ENCODE measurements at regions not wholly inside any gene's neighbourhood (a gene's known extent, or its start where the extent isn't known, plus 50 kb on each side); places are given as distances from the start of the nearest gene placed in this dataset.

DNA sequence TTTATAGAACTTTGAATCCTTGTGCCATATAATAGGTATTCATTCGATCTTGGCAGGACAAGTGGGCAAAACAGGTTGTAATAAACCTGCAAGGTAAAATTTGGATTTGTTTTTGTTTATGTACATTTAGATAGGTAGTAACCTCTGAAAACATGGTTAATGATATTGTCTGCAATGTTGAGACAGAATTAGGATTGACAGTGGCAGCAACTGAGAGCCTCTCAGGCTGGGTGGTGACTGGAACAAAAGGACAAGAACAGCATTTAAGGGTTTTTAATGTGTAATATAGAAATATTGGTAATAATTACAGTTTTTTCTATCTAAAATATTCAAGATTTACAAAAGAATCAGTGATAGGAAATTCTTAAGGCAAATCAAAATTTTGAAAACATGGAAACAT, 382.0 kb downstream of the TFAP2B start:
- TF ChIP-seq ARNT (IDR thresholded peaks at IDR 0.05) (no peak), ZNF384 (IDR thresholded peaks at IDR 0.05) (no peak), L3MBTL2 (conservative IDR thresholded peaks at IDR 0.05) (no peak), SP1 (IDR thresholded peaks at IDR 0.05) (no peak), BHLHE40 (IDR thresholded peaks at IDR 0.05; ENCODE audit: borderline replicate concordance) (no peak), SUZ12 (IDR thresholded peaks at IDR 0.05) (no peak), NFRKB (IDR thresholded peaks at IDR 0.05) (no peak), FOXM1 (IDR thresholded peaks at IDR 0.05; ENCODE audit: borderline replicate concordance) (no peak), FOXA1 (IDR thresholded peaks at IDR 0.05) (no peak), TARDBP (IDR thresholded peaks at IDR 0.05) (no peak), ELF4 (IDR thresholded peaks at IDR 0.05) (no peak), FOXK2 (IDR thresholded peaks at IDR 0.05) (no peak), LEF1 (IDR thresholded peaks at IDR 0.05; ENCODE audit: borderline replicate concordance) (no peak)
- TF ChIP-seq, protein P1, sequence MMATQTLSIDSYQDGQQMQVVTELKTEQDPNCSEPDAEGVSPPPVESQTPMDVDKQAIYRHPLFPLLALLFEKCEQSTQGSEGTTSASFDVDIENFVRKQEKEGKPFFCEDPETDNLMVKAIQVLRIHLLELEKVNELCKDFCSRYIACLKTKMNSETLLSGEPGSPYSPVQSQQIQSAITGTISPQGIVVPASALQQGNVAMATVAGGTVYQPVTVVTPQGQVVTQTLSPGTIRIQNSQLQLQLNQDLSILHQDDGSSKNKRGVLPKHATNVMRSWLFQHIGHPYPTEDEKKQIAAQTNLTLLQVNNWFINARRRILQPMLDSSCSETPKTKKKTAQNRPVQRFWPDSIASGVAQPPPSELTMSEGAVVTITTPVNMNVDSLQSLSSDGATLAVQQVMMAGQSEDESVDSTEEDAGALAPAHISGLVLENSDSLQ (IDR thresholded peaks at IDR 0.05) = no peak
